Sigmoid colon (tissue), 6 donors: ENCODE measurements at regions not wholly inside any gene's neighbourhood (a gene's known extent, or its start where the extent isn't known, plus 50 kb on each side); places are given as distances from the start of the nearest gene placed in this dataset.
A peak's percentile ranks its signal among the peaks of the same experiment; 100 is the strongest.

ENCODE experiments used
- DNase-seq: peaks from one replicate; pipeline ENCODE4 v3.0.0-alpha.2; 2019
- H3K27ac ChIP-seq, 4 donors: fragments of 200-600 bp; sonication (generic); one replicate each; pipeline ENCODE4 v1.5.1; 2016 to 2019; ENCODE audit warnings: mild to moderate bottlenecking in 1 of 4
- H3K27me3 ChIP-seq, 3 donors: fragments of 200-600 bp; sonication (generic); one replicate each; pipeline ENCODE4 v1.5.1; 2019; ENCODE audit warnings: mild to moderate bottlenecking in 1 of 3
- H3K36me3 ChIP-seq, 4 donors: fragments of 200-600 bp; sonication (generic); one replicate each; pipeline ENCODE4 v1.5.1; 2016 to 2019
- H3K4me1 ChIP-seq, 4 donors: fragments of 200-600 bp; sonication (generic); one replicate each; pipeline ENCODE4 v1.5.1; 2017 to 2019
- H3K4me3 ChIP-seq, 4 donors: fragments of 200-600 bp; sonication (generic); one replicate each; pipeline ENCODE4 v1.5.1; 2017 to 2019; ENCODE audit warnings: mild to moderate bottlenecking in 2 of 4, moderate library complexity in 1 of 4
- H3K9me3 ChIP-seq, 4 donors: fragments of 200-600 bp in 3 of 4; sonication (generic) in 3 of 4; one replicate each; pipeline versions ENCODE4 v1.5.1 to v1.6.1; 2013 to 2019
- EP300 ChIP-seq, 4 donors: sonication (generic); formaldehyde crosslinking; IDR thresholded peaks; one replicate each; pipeline ENCODE4 v1.6.1; 2017; ENCODE audit warnings: antibody characterized with exemption in 4 of 4
- POLR2A ChIP-seq, 2 donors: fragments of 450-650 bp; IDR thresholded peaks; one replicate each; pipeline ENCODE4 v1.6.1; 2016; ENCODE audit warnings: antibody characterized with exemption in 2 of 2, mild to moderate bottlenecking in 2 of 2, moderate library complexity in 2 of 2
- POLR2AphosphoS5 ChIP-seq, 4 donors: sonication (generic); formaldehyde crosslinking; IDR thresholded peaks; one replicate each; pipeline ENCODE4 v1.6.1; 2017; ENCODE audit warnings: antibody characterized with exemption in 4 of 4
- WGBS, 2 donors: extraction: QIAGEN DNeasy Blood & Tissue Kit; methylation state at CpG; one replicate each; pipeline ENCODE4 v1.1.7; 2013; 5-methylcytosine and 5-hydroxymethylcytosine counted together
- intact Hi-C: fragments of 100-400 bp; cut with DNase I; formaldehyde crosslinking; loops from one replicate; pipeline ENCODE4 v1.15.1; 2023
- TF ChIP-seq, protein P1 (sequence below), 4 experiments: fragments of 450-650 bp in 3 of 4; fragments of 200-600 bp in 1 of 4; IDR thresholded peaks; one replicate each; pipeline ENCODE4 v1.5.1; 2016 to 2019; ENCODE audit warnings: antibody characterized with exemption in 4 of 4, mild to moderate bottlenecking in 3 of 4, moderate library complexity in 2 of 4
- donor health status: healthy with polysubstance abuse.
- donor health status: healthy.

DNA sequence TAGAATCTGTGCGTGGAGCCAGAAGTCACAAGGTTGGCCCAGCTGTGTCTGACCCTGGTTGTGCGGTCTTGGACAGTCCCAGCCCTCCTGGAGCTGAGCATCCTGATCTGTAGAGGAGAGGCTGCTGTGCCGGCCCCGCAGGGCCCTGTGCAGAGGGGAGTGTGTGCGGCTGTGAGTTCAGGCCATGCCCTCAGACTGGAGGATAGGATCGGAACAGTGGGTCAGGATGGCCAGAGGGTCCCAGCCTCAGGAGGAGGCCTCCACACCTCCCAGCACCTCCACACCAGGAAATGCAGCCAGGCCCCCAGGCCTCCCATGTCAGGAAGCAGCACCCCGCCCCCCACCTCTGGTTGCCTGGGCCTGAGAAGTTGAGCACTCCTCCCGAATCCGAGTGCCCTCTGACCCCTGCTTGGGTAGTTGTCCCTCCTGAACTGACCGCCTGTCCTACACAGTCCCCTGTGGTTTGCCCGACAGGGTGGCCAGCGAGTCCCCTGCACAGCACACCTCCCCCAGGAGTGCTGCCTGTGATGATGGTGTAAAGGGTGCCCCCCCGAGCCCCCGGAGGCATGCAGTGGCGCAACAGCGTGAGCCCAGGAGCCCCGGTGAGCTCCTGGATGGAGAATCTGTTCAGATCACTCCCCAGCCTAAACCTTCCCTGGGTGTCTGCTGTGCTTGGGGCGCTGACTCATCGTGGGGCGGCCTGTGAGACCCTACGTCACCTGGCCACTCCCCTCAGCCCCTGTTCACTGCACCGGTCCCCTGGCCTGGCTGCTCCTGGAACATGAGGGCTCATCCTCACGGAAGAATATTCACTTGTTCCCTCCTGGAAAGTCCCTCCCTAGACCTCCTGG lies 285.2 kb downstream of the SEC14L1 start:
- Histone ChIP-seq H3K4me1 (peaks cover 0 to 99% (median 97%) of the 10 kb centered on the region in 4 donors), H3K27ac (peak overlapping the region; percentile 96 to 100 (median 98)), H3K4me3 (peak overlapping the region in 3 of 4 donors; percentile 21 to 41 (median 29)), H3K9me3 (no peaks in the 10 kb centered on the region), H3K27me3 (no peaks in the 10 kb centered on the region), H3K36me3 (no peaks in the 10 kb centered on the region)
- DNase-seq: peak; percentile 98
- intact Hi-C loops: loop anchor here (2.0 to 5.0 kb wide), 3 partner anchors 53 to 531 kb away; partner anchors contain the start of gene TNRC6C
- TF ChIP-seq POLR2A (IDR thresholded peaks at IDR 0.05): peak; percentile 82 to 85
- TF ChIP-seq, protein P1, sequence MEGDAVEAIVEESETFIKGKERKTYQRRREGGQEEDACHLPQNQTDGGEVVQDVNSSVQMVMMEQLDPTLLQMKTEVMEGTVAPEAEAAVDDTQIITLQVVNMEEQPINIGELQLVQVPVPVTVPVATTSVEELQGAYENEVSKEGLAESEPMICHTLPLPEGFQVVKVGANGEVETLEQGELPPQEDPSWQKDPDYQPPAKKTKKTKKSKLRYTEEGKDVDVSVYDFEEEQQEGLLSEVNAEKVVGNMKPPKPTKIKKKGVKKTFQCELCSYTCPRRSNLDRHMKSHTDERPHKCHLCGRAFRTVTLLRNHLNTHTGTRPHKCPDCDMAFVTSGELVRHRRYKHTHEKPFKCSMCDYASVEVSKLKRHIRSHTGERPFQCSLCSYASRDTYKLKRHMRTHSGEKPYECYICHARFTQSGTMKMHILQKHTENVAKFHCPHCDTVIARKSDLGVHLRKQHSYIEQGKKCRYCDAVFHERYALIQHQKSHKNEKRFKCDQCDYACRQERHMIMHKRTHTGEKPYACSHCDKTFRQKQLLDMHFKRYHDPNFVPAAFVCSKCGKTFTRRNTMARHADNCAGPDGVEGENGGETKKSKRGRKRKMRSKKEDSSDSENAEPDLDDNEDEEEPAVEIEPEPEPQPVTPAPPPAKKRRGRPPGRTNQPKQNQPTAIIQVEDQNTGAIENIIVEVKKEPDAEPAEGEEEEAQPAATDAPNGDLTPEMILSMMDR (IDR thresholded peaks at IDR 0.05): no peak
- TF ChIP-seq EP300 (IDR thresholded peaks at IDR 0.05): peak in 2 of 4 donors; percentile 19 to 42
- peak; percentile 87 to 91 (median 89) for TF ChIP-seq POLR2AphosphoS5 (IDR thresholded peaks at IDR 0.05)
- WGBS, 2 donors: 65 to 86% methylated on average over 23 of the region's 23 CpGs

DNA sequence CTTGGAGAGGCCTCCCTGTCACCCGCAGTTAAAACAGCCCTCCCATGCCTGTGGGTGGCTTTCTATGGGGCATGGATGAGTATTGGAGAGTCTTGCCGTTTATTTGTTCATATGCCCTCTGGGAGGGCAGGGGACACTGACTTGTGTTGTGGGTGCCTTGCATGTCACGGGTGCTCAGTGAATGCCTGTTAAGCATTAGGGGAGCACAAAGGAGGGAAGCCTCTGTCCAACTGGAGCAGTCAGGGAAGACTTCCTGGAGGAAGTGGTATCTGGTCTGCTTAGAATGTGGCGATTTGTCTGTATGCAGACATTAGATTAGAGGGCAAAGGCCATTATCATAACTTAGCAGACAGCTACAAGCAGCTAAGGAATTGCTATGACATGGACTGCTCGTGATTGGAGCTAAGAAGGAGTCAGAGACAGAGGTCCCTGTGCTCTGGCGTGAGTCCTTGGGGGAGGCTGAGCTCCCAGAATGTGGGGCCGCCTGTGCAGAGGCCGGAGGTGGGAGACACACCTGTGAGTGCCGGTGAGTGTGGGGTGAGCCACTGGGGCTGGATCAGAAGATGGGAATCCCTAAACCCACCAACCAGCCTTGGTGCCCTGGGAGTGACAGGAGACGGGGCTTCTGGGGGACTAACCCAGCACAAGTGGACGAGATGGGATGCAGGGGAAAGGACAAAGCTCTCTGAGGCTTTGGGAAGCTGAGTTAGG lies 286.1 kb downstream of the SEC14L1 start:
- intact Hi-C loops: loop anchor here (2.0 to 5.0 kb wide), 2 partner anchors 96 to 530 kb away; partner anchors contain the start of gene TNRC6C
- no peaks in the 10 kb centered on the region for H3K9me3 ChIP-seq
- no peak for DNase-seq
- H3K4me3 ChIP-seq: peak overlapping the region in 1 of 4 donors; percentile 41
- H3K27ac ChIP-seq: peak overlapping the region; percentile 96 to 100 (median 98)
- H3K27me3 ChIP-seq: no peaks in the 10 kb centered on the region
- peaks cover 0 to 99% (median 97%) of the 10 kb centered on the region in 4 donors for H3K4me1 ChIP-seq
- H3K36me3 ChIP-seq: no peaks in the 10 kb centered on the region
- TF ChIP-seq POLR2AphosphoS5 (IDR thresholded peaks at IDR 0.05): no peak
- TF ChIP-seq, protein P1 (IDR thresholded peaks at IDR 0.05): no peak
- TF ChIP-seq POLR2A (IDR thresholded peaks at IDR 0.05): no peak
- TF ChIP-seq EP300 (IDR thresholded peaks at IDR 0.05): no peak
- 77% methylated on average over 11 of the region's 11 CpGs for WGBS, 2 donors

DNA sequence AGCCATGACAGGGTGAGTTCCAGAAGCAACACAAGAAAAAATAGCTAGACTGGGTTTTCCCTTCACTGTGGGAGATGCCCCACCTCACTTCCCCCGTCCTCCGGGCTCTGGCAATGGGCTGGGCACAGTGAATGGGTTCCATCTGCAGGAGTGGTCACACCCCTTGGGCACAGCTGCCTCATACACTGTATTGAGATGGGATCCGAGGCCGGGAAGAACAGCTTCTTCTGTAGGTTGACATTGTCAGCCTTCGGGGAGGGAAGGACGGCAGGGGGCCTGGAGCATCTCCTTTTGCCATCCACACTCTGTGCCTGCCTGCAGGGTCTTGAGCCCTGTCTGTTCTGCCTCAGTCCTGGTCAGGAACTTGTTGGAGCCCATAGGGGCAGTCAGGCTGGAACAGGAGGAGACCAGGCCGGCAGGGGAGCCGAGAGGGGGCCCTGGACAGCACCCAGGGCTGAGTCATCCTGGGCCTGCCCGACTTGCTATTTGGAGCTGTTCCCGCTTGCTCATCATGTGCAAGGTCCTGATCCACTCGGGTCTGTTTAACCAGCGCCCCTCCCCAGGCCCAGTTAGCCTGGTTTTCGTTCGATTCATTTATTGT lies 286.7 kb downstream of the SEC14L1 start:
- H3K4me3 ChIP-seq: no peak overlapping the region
- intact Hi-C loops: loop anchor here (2.0 to 5.0 kb wide), 2 partner anchors 97 to 530 kb away; partner anchors contain the start of gene TNRC6C
- H3K9me3 ChIP-seq: no peaks in the 10 kb centered on the region
- 57 to 61% methylated on average over 14 of the region's 14 CpGs for WGBS, 2 donors
- H3K27me3 ChIP-seq: no peaks in the 10 kb centered on the region
- H3K4me1 ChIP-seq: peaks cover 0 to 98% (median 96%) of the 10 kb centered on the region in 4 donors
- TF ChIP-seq POLR2AphosphoS5 (IDR thresholded peaks at IDR 0.05) (peak in 3 of 4 donors; percentile 59 to 67 (median 63)), EP300 (IDR thresholded peaks at IDR 0.05) (peak in 1 of 4 donors; percentile 17)
- TF ChIP-seq, protein P1 (IDR thresholded peaks at IDR 0.05): no peak
- peak; percentile 95 for DNase-seq
- H3K27ac ChIP-seq: peak overlapping the region; percentile 96 to 100 (median 98)
- H3K36me3 ChIP-seq: no peaks in the 10 kb centered on the region

DNA sequence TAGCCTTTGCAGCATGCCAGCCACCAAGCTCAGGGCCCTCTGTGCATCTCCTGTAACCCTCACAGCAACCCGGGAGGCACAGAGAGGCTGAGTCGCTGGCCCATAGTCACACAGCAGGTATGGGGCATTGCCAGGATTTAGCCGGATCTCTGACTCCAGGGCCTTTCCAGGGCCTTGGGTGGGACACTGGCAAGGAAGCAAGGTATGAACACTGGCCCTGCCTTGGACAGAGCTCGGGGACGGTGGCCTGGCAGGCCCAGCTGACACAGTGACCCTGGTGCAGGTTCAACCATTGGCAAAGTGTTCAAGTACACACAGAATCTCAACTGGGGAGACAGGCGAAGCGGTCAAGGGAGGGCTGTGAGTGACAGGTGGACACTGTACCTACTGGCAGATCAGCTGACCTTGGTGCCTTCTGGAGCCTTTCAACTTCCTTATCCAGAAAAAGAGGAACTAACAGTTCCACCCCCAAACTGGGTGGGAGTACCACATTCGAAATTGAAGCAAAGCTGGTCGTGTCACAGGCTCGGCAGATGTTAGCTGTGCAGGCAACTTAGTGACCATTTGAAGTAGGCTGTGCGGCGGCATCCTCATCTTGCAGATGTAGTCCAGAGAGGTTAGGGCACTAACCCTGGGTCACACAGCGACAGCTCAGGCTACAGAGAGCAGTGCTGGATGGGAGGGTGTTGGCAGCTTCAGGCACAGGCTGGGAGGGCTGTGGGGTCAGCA lies 287.4 kb downstream of the SEC14L1 start:
- H3K27ac ChIP-seq: peak overlapping the region; percentile 96 to 100 (median 98)
- H3K36me3 ChIP-seq: no peaks in the 10 kb centered on the region
- H3K4me3 ChIP-seq: no peak overlapping the region
- peaks cover 0 to 98% (median 96%) of the 10 kb centered on the region in 4 donors for H3K4me1 ChIP-seq
- peak in 1 of 4 donors; percentile 20 for TF ChIP-seq POLR2AphosphoS5 (IDR thresholded peaks at IDR 0.05)
- TF ChIP-seq POLR2A (IDR thresholded peaks at IDR 0.05): no peak
- TF ChIP-seq, protein P1 (IDR thresholded peaks at IDR 0.05): no peak
- no peak for TF ChIP-seq EP300 (IDR thresholded peaks at IDR 0.05)
- no peak for DNase-seq
- H3K27me3 ChIP-seq: no peaks in the 10 kb centered on the region
- H3K9me3 ChIP-seq: no peaks in the 10 kb centered on the region
- WGBS, 2 donors: 73 to 82% methylated on average over 13 of the region's 13 CpGs
- intact Hi-C loops: loop anchor here (5.0 kb wide), 1 partner anchor 529 kb away; the partner anchor contains the start of gene TNRC6C
